GM18517 (cell line): ENCODE measurements at regions not wholly inside any gene's neighbourhood (a gene's known extent, or its start where the extent isn't known, plus 50 kb on each side); places are given as distances from the start of the nearest gene placed in this dataset.
"Not testable (repeated sequence)": the region's sequence is repeated elsewhere in the genome, so short reads cannot be mapped to it uniquely, and the experiment has no call there.

Experiments used
- ATAC-seq: cut with Tn5 transposase; IDR thresholded peaks from one replicate; pipeline ENCODE4 v1.9.1; 2021; ENCODE audit warnings: mild to moderate bottlenecking, moderate library complexity; ENCODE audit not compliant: unreplicated experiment

DNA sequence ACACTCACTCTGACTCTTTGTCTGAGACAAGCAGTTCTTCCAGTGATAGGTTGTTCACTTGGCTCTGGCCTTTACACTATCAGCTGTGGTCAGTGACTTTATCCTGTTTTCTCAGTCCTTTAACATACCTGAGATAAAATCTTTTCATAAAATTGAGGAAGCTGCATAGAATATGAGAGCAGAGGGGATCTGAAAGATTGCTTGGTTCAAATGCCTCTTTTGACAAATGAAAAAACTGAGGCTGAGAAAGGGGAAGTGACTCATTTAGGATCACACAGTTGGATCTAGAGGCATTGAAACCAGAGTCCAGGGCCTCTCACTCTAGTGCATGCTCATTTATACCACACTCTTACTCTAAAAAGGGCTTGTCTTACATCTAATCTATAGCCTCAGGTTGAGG, 277.0 kb upstream of the TBX18 start:
- no peak for ATAC-seq

DNA sequence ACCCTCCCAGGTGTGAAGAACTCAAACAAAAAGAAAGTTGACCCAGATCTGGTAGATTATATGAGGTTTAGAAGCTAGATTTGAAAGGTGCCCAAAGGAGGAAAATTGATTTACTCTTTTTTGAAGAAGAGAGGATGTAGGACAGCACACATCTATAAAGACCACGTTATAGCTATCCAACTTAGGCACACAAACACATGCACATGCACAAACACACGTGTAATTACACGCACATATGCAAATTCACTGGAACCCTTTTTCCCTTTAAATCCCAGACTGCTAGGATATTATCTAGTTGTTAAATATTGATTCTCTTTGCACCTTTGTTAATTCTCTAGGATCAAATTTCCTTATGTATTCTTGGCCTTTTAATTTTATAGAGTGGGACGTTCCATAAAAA, 272.8 kb upstream of the TBX18 start:
- no peak for ATAC-seq

GRCh38 chr6:85035766-85036165, 271.4 kb upstream of the TBX18 start:
- no peak for ATAC-seq

GRCh38 chr6:85033547-85033946, 269.1 kb upstream of the TBX18 start:
- no peak for ATAC-seq

DNA sequence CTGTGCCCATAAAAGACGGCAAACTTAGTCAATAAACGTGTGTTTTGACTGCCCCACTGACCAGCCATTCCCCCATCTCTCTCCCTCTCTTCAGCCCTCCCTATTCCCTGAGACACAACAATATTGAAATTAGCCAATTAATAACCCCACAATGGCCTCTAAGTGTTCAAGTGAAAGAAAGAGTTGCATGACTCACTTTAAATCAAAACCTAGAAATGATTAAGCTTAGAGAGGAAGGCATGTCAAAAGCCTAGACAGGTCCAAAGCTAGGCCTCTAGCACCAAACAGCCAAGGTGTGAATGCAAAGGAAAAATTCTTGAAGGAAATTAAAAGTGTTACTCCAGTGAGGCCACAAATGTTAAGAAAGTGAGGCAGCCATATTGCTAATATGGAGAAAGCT, 261.6 kb upstream of the TBX18 start:
- no peak for ATAC-seq

- ATAC-seq = no peak
Observed at GRCh38 chr6:85023721-85024120, 259.3 kb upstream of the TBX18 start.

DNA sequence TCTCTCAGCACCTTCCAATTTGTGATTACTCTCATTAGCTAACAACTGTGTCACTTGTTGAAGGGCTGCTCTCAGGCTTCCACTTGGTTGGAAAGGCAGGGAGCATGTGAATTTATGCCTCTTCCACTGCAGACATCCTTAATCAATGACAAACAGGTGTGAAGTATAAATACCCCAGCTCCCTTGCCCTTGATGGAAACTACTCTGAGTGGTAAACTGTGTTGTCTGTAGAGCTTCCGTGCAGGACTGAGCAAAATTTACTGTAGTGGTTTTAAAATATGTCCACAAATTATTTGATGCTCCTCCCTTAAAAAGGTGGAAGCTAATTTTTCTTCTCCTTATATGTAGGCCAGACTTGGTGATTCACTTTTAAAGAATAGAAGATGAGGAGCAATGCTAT, 253.0 kb upstream of the TBX18 start:
- no peak for ATAC-seq

GRCh38 chr6:85016726-85017125, 252.3 kb upstream of the TBX18 start:
- no peak for ATAC-seq

- ATAC-seq = peak; percentile 78
Observed at GRCh38 chr6:85015396-85015990, 251.1 kb upstream of the TBX18 start.

- ATAC-seq = no peak
Observed at GRCh38 chr6:85010865-85011264, 246.5 kb upstream of the TBX18 start.

DNA sequence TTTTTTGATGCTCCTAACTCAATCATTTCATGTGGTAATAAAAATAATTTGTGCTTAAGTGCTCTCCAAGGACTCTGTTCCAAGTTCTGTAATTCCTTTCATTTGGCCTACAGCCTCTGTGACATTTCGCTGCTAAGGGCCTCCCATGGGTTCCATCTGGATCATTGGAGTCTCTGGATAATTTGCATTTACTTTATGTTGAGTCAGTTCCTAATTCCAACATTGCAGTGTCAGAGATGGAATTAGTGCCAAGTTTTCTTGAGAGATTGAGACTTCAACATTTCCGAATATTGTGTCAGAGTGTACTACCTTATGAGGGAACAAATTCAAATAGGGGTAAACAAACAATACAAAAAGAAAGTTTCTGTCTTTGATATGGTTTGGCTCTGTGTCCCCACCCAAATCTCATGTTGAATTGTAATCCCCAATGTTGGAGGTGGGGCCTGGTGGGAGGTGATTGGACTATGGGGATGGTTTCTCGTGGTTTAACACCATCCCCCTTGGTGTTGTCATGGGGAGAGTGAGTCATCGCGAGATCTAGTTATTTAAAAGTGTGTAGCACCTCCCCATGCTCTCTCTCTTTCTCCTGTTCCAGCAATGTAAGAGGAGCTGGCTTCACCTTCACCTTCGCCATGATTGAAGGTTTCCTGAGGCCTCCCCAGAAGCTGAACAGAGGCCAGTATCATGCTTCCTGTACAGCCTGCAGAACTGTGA, 244.1 kb upstream of the TBX18 start:
- no peak for ATAC-seq

- no peak for ATAC-seq
Observed at GRCh38 chr6:85006362-85006761, 242.0 kb upstream of the TBX18 start.

GRCh38 chr6:85005494-85005893, 241.1 kb upstream of the TBX18 start:
- ATAC-seq = no peak

GRCh38 chr6:85004361-85004995, 240.1 kb upstream of the TBX18 start:
- no peak for ATAC-seq

DNA sequence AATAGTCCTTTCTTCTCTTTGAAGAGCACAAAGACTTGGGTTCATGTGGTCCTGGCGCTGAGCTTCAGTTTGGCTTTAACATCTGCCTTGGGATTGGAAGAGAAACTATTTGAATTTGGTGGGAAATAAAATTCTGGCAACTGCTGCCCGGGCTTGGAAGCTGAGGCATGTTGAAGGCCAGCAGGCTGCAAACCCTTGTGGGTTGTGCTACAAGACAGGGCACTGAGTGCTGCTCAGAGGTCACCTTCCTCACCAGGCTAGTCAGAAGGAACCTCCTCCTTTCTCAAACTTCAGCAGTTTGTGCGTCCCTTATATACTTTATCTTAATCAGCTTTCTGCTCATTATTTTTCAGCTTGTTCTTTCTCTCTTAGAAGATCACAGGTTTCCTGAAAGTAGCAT, 238.4 kb upstream of the TBX18 start:
- no peak for ATAC-seq

- no peak for ATAC-seq
Observed at GRCh38 chr6:85000001-85000400, 235.6 kb upstream of the TBX18 start.

DNA sequence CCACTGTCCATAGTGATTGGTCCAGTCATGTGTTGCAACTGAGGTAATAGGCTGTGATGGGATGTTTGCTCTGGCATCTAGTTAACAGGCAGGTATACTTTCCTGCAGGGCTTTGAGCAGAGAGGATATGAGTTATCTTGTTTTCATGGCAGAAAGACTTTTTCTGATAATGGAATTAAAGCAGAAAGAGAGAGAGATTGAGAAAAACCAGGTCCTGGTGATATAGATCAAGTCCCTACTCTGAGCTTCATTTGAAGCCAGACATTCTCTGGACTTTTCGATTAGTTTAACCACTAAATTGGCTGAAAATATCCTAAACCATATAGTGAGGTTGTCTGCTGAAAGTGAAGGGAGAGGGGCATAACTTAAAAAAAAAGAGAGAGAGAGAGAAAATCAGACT, 233.8 kb upstream of the TBX18 start:
- ATAC-seq = no peak

GRCh38 chr6:84988766-84989165, 224.4 kb upstream of the TBX18 start:
- ATAC-seq = not testable (repeated sequence)

DNA sequence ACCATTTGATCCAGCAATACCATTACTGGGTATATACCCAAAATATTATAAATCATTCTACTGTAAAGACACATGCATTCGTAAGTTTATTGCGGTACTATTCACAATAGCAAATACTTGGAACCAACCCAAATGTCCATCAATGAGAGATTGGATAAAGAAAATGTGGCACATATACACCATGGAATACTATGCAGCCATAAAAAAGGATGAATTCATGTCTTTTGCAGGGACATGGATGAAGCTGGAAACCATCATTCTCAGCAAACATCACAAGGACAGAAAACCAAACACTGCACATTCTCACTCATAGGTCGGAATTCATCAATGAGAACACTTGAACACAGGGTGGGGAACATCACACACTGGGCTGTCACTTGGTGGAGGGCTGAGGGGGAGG, 221.1 kb upstream of the TBX18 start:
- ATAC-seq = not testable (repeated sequence)

GRCh38 chr6:84979541-84979940, 215.1 kb upstream of the TBX18 start:
- ATAC-seq = no peak

DNA sequence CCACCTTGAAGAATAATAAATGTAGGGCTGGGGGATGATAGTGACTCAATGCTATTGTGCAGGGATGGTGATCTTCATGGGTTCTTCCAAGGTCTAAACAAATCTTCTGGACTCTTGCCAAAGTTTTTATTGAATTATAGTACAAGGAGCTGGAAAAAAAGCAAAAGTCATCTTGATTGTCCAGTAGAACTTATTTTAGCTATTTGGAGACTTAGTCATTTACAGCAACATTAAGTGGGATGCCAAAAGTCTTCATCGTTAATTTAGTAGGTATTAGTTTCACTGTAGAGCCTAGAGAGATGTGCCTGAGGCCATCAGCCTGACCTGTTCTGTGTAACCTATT, 212.9 kb upstream of the TBX18 start:
- no peak for ATAC-seq

DNA sequence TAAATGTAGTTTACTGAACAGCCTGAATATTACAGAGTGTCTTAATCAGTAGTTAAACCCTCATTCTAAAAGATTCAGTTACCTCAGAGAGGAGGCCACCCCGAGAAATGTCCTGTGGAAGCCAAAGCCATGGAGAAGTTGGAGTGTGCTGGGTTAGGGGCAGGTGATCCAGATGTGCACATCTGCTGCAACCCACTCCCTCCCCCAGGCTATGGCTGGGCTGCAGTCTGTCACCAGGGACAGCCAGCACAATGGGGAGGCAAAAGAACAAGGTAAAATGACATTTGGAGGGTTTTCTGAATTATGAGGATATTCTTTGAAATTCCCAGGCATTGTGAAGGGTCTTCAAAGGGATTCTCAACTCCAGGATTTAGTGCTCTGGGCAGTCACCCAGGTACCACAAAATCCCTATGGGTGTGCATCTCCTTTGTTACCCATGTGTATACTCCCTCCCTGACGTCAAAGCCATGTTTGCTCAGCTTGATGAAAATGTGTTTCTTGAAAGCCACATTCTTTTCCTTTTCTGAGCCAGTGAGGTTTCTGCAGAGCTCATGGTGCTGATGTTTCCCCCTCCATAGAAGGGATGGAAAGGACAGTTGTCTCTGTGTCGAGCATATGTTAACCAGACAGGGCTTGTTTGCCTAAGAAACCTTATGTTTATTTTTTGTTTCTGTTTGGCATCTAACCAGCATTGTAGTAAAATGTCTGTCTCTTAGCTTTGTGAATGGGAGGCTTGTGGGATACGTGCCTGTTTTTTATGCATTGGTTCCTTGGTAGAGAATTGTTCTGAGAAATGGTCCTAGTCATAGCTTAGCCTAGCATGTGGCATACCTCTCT, 212.3 kb upstream of the TBX18 start:
- no peak for ATAC-seq
